SK-N-SH (cell line): ENCODE measurements at regions not wholly inside any gene's neighbourhood (a gene's known extent, or its start where the extent isn't known, plus 50 kb on each side); places are given as distances from the start of the nearest gene placed in this dataset.

Source experiments
- CTCF ChIA-PET: fragments of 300-600, 350-600 bp; formaldehyde crosslinking; extraction: SDS; loops from one replicate; lab custom pipeline; 2021; lab: Yijun Ruan, JAX
- POLR2A ChIA-PET: fragments of 350-600 bp; sonication (Branson Sonifier 250); formaldehyde crosslinking; extraction: SDS; loops from one replicate; lab custom pipeline; 2020; ENCODE audit warnings: antibody characterized with exemption, inconsistent platforms; lab: Yijun Ruan, JAX
- DNase-seq: peaks from one replicate; pipeline ENCODE4 v3.0.0; 2012
- H2AFZ ChIP-seq: fragments of 200-600 bp; sonication (generic); 2 replicates; pipeline ENCODE4 v1.8.1; 2016; ENCODE audit warnings: antibody characterized with exemption, mild to moderate bottlenecking, low read depth
- H3F3A ChIP-seq: fragments of 200-600 bp; sonication (generic); replicated peaks from 2 replicates; pipeline ENCODE3; 2016; ENCODE audit warnings: antibody characterized with exemption, mild to moderate bottlenecking; ENCODE audit not compliant: insufficient read depth
- H3K27ac ChIP-seq, 2 experiments: fragments of 200-500 bp in 1 of 2; fragments of 200-600 bp in 1 of 2; sonication (Bioruptor generic) in 1 of 2; sonication (generic), shearing (Covaris generic) in 1 of 2; 2 replicates each; pipeline versions ENCODE4 v1.5.1 to v1.6.1; 2014 to 2016; ENCODE audit warnings: low read depth in 2 of 2, inconsistent platforms in 1 of 2, low read length in 1 of 2, mild to moderate bottlenecking in 1 of 2, mixed read lengths in 1 of 2
- H3K27me3 ChIP-seq: fragments of 200-600 bp; sonication (generic), shearing (Covaris generic); 2 replicates; pipeline ENCODE4 v1.6.1; 2016; ENCODE audit warnings: mixed run types; ENCODE audit not compliant: insufficient read depth
- H3K36me3 ChIP-seq, 2 experiments: fragments of 200-500 bp in 1 of 2; fragments of 200-600 bp in 1 of 2; sonication (Bioruptor generic) in 1 of 2; sonication (generic) in 1 of 2; replicated peaks in 1 of 2; 2 replicates each; pipeline versions ENCODE3 to v1.5.1; 2014 to 2016; ENCODE audit warnings: low read length in 1 of 2, mild to moderate bottlenecking in 1 of 2; ENCODE audit not compliant: insufficient read depth in 2 of 2, control insufficient read depth in 1 of 2
- H3K4me1 ChIP-seq, 2 experiments: fragments of 200-500 bp in 1 of 2; fragments of 200-600 bp in 1 of 2; sonication (Bioruptor generic) in 1 of 2; sonication (generic), shearing (Covaris generic) in 1 of 2; 2 replicates each; pipeline versions ENCODE4 v1.5.1 to v1.6.1; 2014 to 2016; ENCODE audit warnings: low read depth in 1 of 2, low read length in 1 of 2, mixed run types in 1 of 2; ENCODE audit not compliant: insufficient read depth in 2 of 2, control insufficient read depth in 1 of 2
- H3K4me2 ChIP-seq: fragments of 200-600 bp; sonication (generic), shearing (Covaris generic); 2 replicates; pipeline ENCODE4 v1.6.1; 2017; ENCODE audit warnings: mixed run types
- H3K4me3 ChIP-seq, 2 experiments: fragments of 200-500 bp in 1 of 2; fragments of 200-600 bp in 1 of 2; sonication (Bioruptor generic) in 1 of 2; sonication (generic), shearing (Covaris generic) in 1 of 2; 2 replicates each; pipeline versions ENCODE4 v1.5.1 to v1.8.1; 2014 to 2016; ENCODE audit warnings: low read depth in 2 of 2, inconsistent platforms in 1 of 2, low read length in 1 of 2, mild to moderate bottlenecking in 1 of 2, mixed read lengths in 1 of 2, moderate library complexity in 1 of 2
- H3K79me2 ChIP-seq: fragments of 200-600 bp; sonication (generic); 2 replicates; pipeline ENCODE4 v1.8.1; 2017; ENCODE audit warnings: mild to moderate bottlenecking; ENCODE audit not compliant: insufficient read depth
- H3K9ac ChIP-seq: fragments of 200-600 bp; sonication (generic); 2 replicates; pipeline ENCODE4 v1.6.1; 2017; ENCODE audit warnings: mixed run types
- H3K9me2 ChIP-seq: fragments of 200-600 bp; sonication (generic); 2 replicates; pipeline ENCODE4 v1.6.1; 2017; ENCODE audit warnings: mixed run types
- H3K9me3 ChIP-seq: fragments of 200-600 bp; sonication (generic); 2 replicates; pipeline ENCODE4 v1.6.1; 2017; ENCODE audit warnings: mixed run types, mild to moderate bottlenecking, moderate library complexity
- H4K20me1 ChIP-seq: fragments of 200-600 bp; sonication (generic); 2 replicates; pipeline ENCODE4 v1.6.1; 2017; ENCODE audit warnings: mild to moderate bottlenecking, mixed run types; ENCODE audit not compliant: insufficient read depth
- FOSL2 ChIP-seq: IDR thresholded peaks from 2 replicates; pipeline ENCODE4 v1.4.0; 2012; ENCODE audit warnings: low read depth, mild to moderate bottlenecking, moderate library complexity, borderline replicate concordance
- FOXJ3 ChIP-seq: sonication (generic); formaldehyde crosslinking; IDR thresholded peaks from 2 replicates; pipeline ENCODE4 v1.5.1; 2020; ENCODE audit warnings: mild to moderate bottlenecking, missing genetic modification reagents
- GABPA ChIP-seq: IDR thresholded peaks from 2 replicates; pipeline ENCODE4 v1.4.0; 2012; ENCODE audit warnings: low read depth, mild to moderate bottlenecking
- MXI1 ChIP-seq: IDR thresholded peaks from 2 replicates; pipeline ENCODE4 v1.6.1; 2012; ENCODE audit warnings: mild to moderate bottlenecking, low read depth, low read length, improper control_type of control experiment
- NRF1 ChIP-seq: IDR thresholded peaks from 2 replicates; pipeline ENCODE4 v1.6.1; 2012; ENCODE audit warnings: low read depth, mild to moderate bottlenecking, low read length
- RCOR1 ChIP-seq: fragments of 150-350 bp; IDR thresholded peaks from 2 replicates; pipeline ENCODE4 v1.6.1; 2017; ENCODE audit warnings: antibody characterized with exemption, low read length
- RFX5 ChIP-seq: IDR thresholded peaks from 2 replicates; pipeline ENCODE4 v1.6.1; 2012; ENCODE audit warnings: mild to moderate bottlenecking, improper control_type of control experiment, low read length
- RXRA ChIP-seq: IDR thresholded peaks from 2 replicates; pipeline ENCODE4 v1.4.0; 2012; ENCODE audit warnings: low read depth, mild to moderate bottlenecking, borderline replicate concordance
- TEAD4 ChIP-seq: IDR thresholded peaks from 2 replicates; pipeline ENCODE4 v1.4.0; 2012; ENCODE audit warnings: mild to moderate bottlenecking, borderline replicate concordance; ENCODE audit not compliant: insufficient read depth
- USF2 ChIP-seq: fragments of 150-350 bp; IDR thresholded peaks from 2 replicates; pipeline ENCODE4 v1.6.1; 2017; ENCODE audit warnings: antibody characterized with exemption, low read length, low read depth, borderline replicate concordance
- YY1 ChIP-seq: IDR thresholded peaks from 2 replicates; pipeline ENCODE4 v1.4.0; 2012; ENCODE audit warnings: low read depth, mild to moderate bottlenecking
- ZBTB33 ChIP-seq: IDR thresholded peaks from 2 replicates; pipeline ENCODE4 v1.4.0; 2012; ENCODE audit warnings: low read depth, borderline replicate concordance
- WGBS: methylation state at CpG from one replicate; pipeline ENCODE4 v1.1.6; 2017; ENCODE audit warnings: low lambda C conversion rate; 5-methylcytosine and 5-hydroxymethylcytosine counted together

GRCh38 chr13:50285283-50285682 is 270.0 kb downstream of the KCNRG start:
- Histone ChIP-seq H2AFZ (no peak overlapping the region), H3K4me1 (no peaks in the 10 kb centered on the region; a peak in 1 of 4 replicates)
- TF ChIP-seq RFX5 (no peak), FOSL2 (no peak), TEAD4 (no peak), ZBTB33 (no peak), RXRA (no peak), GABPA (no peak), MXI1 (no peak), USF2 (no peak), RCOR1 (no peak), FOXJ3 (no peak), NRF1 (no peak), YY1 (no peak)
- TF ChIP-seq, all 33 proteins: peak for 0
- ChIA-PET POLR2A (no interaction called here), CTCF (no interaction called here)
- no peak for DNase-seq
- 0 out of 2 replicates have a peak, but pooled peaks cover 3% of the 10 kb centered on the region for H3K9me3 ChIP-seq
- H3K9ac ChIP-seq, result no peak overlapping the region
- H3K9me2 ChIP-seq, result no peaks in the 10 kb centered on the region
- 76% methylated on average over 3 of the region's 3 CpGs for WGBS
- H3K79me2 ChIP-seq, result no peaks in the 10 kb centered on the region
- no peaks in the 10 kb centered on the region for H3K27me3 ChIP-seq
- H4K20me1 ChIP-seq, result no peaks in the 10 kb centered on the region
- no peak overlapping the region for H3K4me2 ChIP-seq
- H3K27ac ChIP-seq, result no peak overlapping the region
- H3K4me3 ChIP-seq, result no peak overlapping the region
- H3F3A ChIP-seq, result no peaks in the 10 kb centered on the region
- H3K36me3 ChIP-seq, result no peaks in the 10 kb centered on the region

- WGBS, result 53% methylated on average over 3 of the region's 3 CpGs
- H4K20me1 ChIP-seq, result no peaks in the 10 kb centered on the region
- H2AFZ ChIP-seq, result no peak overlapping the region
- H3K9ac ChIP-seq, result no peak overlapping the region
- H3K4me1 ChIP-seq, result no peaks in the 10 kb centered on the region; a peak in 1 of 4 replicates
- ChIA-PET POLR2A (no interaction called here), CTCF (no interaction called here)
- no peak overlapping the region for H3K4me3 ChIP-seq
- TF ChIP-seq RXRA, result no peak
- H3K27me3 ChIP-seq, result no peaks in the 10 kb centered on the region
- DNase-seq, result no peak
- no peaks in the 10 kb centered on the region for H3K36me3 ChIP-seq
- H3K4me2 ChIP-seq, result no peak overlapping the region
- H3K9me2 ChIP-seq, result no peaks in the 10 kb centered on the region
- H3K27ac ChIP-seq, result no peak overlapping the region
- no peaks in the 10 kb centered on the region for H3K79me2 ChIP-seq
- no peaks in the 10 kb centered on the region for H3K9me3 ChIP-seq
- H3F3A ChIP-seq, result no peaks in the 10 kb centered on the region
Observed at GRCh38 chr13:50286324-50286723, 271.1 kb downstream of the KCNRG start.
